IPS-11a (cell line): ENCODE measurements at regions not wholly inside any gene's neighbourhood (a gene's known extent, or its start where the extent isn't known, plus 50 kb on each side); places are given as distances from the start of the nearest gene placed in this dataset.
"Not testable (repeated sequence)": the region's sequence is repeated elsewhere in the genome, so short reads cannot be mapped to it uniquely, and the experiment has no call there.

Source experiments
- H3K4me3 ChIP-seq: one replicate; pipeline ENCODE4 v1.5.1; 2013; ENCODE audit warnings: low read depth, low read length, control low read depth

DNA sequence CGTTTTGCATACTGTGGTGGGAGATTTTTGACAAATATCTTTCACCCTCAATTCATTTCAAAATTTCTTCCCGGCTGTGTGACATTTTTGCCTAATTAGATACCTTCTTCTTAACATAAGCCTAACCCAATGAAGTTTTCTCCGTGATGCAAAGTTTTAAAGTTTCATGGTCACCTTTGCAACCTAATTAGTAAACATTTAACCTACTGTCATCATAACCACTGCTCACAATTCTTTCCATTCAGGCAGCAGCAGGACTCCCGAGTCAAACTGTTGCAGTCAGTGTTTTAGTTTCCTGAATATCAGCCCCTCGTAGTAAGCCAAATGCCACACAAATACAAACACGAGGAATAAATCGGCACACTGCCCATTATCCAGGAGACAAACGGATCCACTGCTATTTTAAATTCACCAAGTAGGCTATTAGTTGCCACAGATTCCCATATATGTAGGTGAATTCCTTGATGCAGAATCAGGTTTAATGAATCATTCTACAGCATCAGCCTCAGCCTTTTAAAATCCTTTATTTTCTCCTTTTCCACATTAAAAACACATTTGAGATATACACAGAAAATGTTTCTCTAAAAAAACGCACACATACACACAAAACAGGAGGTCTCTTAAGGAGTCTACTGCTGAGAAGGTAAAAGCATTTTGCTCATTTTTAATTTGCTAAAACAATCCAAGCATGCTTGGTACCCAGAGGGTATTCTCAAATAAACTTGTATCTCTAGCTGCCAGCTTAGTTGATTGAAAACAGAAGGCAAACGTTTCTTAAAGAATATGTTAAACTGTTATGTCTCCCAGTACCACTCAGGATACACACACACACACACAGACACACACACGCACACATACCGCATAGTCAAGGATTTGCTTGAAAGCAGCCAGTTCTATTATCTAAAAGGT is 106.5 kb upstream of the KCTD1 start:
- peak overlapping the region; percentile 56 for H3K4me3 ChIP-seq

DNA sequence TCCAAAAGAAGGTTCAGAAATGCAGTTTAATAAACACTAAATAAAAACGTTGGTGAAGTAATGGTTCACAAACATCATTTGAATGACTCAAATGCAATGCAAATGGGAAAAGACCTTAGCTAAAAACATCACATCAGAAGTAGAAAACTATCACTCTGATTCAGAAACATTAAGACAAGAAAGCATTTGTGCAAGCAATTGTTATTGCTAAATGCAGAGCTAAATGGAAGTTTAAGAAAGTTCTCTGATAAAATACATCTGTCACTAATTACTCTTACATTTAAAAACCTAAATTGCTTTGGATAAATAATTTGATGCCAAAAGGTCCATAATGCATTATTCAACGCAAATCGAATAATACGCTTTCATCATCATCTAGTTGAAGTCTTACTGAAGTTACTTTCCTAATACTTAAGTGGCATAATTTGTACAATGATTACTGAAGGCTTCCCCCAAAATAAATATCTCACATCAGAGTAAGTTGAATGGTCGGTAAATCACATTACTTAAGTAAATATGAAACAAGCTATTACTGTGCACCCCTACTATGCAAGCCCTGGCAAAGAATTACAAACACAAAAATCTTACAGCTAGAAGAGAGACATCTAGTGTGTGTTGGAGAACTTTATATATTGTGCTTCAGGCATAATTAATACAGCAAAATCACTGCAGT is 105.7 kb upstream of the KCTD1 start:
- H3K4me3 ChIP-seq: no peak overlapping the region

DNA sequence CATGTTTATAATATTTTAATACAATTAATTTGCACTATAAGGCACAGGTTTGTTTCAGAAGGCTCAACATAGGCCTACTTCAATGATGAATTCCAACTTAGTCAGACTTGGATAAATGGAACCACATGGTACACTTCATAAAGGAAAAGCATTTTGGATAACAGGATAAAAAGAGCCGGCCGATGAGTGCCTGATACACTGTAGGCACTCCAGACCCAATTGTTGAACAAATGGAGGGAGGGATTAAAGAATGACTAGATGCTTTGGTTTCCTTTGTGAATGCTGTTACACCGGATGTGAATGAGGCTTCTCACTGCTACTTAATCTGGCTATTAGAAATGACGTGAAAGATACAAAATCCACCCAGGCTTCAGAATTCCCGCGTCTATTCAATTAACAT is 104.1 kb upstream of the KCTD1 start:
- no peak overlapping the region for H3K4me3 ChIP-seq

DNA sequence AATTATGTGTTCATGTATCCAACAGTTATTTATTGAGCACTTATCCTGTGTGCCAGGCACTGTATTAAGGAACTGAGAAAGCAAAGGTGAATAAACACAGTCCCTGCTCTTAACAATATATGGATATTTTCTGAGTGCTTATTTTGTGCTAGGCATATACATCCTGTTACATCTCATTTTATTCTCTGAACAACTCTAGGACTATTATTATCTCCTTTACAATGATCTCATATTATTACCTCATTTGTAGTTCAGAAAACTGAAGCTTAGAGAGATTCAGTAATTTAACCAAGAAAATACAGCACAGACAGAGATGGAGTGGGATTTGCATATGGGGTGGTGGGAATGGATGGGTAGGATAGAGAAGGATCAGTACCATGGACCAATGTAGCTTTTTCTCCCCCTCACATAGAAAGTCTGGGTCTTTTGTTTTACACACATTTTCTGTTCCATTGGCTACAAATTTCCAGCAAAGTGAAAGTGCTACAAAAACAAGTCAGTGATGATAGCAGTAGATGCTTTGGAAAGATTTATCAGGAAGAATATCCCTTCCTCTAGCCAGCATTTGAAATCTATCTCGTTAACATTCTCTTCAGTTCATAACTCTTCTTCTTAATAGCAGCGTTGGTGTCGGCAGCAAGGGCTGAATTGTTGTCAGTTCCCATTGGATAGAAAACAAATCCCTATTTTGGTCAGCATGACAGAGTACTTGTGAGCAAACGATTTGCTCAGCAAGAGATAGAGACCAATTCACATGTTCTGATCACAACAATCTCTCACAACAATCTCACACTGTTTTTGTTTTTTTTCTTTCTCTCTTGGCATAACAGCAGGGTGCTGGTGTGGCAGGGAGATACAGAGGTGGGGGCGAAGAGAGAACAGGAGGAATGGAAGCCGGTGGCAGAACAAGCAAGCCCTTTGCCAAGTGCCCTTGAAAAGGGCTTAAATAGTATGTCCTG is 102.2 kb upstream of the KCTD1 start:
- no peak overlapping the region for H3K4me3 ChIP-seq

DNA sequence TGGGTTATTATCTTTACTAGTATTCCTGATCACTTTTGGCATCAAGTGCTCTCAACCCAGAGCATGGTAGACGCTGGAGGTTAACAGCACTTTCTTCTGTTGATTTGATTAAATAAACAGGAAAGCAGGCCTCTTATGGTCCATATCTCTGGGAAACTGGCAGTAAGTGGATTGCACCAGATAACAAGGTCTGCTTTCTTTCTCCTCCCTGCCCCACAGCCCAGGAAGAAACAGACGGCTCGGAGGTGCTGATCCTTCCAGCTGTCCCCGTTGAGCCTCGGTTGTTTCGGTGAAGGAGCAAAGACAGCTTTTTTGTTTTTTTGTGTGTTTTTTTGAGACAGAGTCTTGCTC is 100.8 kb upstream of the KCTD1 start:
- H3K4me3 ChIP-seq: no peak overlapping the region

DNA sequence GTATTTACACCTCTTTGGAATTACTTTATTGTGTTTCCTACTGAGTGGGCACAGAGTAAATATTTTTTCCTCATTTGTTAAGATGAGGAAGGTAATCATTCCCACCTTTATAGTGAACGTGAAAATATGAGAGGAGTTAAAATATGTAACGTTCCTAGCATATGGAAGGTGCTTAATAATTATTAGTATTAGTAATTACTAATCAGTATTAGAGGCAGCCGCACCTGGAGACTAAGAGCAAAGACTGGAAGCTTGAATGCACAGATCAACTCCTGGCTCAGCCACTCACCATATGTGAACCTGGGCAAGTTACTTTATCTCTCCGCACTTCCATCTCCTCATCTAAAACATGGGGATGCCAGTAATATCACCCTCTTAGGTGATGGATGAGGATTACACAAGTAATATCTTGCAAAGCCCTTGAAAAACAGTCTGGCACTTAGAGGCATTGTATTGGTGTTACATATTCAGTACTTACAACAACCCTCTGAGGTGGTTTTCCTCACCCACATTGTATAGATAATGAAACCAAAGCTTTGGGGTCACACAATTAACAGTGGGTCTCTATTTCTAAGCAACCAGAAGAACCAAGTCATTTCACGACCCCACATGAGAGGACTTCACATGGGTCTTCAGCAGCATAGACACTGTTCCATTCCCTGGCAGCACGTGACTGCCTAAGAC is 100.3 kb upstream of the KCTD1 start:
- H3K4me3 ChIP-seq: no peak overlapping the region

DNA sequence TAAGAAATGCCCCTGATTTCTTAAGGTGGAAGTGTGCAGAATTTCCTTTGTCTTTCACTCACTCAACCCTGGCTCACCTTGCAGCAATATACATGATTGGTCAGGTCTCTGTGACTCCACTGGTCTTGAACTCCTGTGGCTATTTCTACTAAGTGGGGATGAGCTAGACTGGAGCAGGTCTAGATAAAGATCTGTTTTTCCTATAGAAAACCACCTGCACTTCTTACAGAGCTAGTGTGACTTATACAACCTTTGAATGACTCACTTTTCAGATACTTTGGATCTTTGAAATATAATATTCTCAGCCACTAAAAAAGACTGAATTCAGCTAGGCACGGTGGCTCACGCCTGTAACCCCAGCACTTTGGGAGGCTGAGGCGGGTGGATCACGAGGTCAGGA is 98.5 kb upstream of the KCTD1 start:
- H3K4me3 ChIP-seq: no peak overlapping the region

DNA sequence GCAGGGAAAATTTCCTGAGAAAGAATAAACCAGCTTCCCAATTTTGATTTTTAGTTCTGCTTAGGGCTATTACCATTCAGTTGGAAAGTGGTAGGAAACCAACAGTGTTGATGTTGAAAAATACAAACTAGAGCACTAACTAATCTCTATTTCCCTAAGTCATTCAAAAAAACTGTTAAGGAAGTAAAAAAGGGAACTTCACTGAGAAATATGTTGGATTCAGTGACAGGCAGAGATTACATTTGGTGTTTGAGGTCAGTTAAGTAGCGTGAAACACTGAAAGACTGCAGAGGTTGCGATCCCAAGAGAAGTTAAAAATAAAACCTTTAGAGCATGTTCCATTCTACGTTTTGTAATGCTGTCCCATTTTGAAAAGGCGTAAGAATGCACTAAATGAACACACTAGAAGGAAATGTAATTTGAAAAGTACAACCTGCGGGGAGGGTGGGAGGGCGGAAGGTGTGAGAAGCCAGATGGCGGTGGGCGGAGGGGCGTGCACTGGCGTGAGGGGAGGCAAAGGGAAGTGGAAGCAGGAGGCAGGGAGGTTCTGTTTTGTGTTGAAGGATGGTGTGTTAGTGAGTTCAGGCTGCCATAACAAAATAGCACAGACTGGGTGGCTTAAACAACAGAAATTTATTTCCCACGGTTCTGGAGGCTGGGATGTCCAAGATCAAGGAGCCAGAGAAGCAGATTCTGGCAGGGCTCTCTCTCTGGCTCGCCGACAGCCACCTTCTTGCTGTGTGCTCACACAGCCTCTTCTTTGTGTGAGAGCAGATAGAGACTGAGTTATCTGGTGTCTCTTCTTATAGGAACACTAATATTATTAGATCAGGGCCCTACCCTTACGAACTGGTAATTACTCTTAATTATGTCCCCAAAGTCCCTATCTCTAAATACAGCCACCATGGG is 94.3 kb upstream of the KCTD1 start:
- H3K4me3 ChIP-seq: no peak overlapping the region

DNA sequence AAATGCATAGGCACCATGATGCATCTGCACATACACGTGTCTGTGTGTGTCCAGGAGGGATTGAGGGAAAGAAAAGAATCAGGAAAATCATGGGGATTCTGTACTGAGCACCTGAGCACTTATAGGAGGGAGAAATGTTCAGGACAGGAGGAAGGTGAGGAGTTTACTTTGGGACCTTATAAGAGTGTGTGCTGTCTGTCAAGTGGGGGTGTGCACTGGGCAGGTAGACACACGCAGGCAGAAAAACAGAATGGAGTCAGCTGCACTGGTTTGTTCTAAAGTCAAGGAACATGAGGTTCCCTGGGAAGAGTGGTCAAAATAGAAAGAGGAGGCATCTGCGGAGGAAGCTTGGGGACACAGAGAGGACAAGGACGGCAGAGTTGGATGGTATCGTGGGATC is 92.2 kb upstream of the KCTD1 start:
- no peak overlapping the region for H3K4me3 ChIP-seq

DNA sequence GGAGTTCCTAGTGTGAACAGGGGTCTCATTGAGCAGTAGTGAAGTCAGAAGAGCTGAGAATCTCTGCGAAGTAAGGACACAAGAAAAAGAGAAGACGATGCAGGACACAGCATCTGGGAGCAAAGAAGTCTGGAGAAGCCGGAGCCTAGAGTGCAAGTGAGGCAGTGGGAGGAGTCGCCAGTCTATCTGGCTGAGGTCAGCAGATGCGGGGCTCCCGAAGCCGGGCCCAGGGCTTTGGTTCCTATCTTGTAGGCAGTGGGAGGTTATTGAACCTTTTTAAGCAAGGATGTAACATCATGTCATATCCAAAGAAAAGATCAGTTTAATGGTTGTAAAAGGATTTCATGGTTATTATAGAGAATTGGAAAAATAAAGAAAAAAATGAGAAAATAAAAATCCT is 90.8 kb upstream of the KCTD1 start:
- no peak overlapping the region for H3K4me3 ChIP-seq

DNA sequence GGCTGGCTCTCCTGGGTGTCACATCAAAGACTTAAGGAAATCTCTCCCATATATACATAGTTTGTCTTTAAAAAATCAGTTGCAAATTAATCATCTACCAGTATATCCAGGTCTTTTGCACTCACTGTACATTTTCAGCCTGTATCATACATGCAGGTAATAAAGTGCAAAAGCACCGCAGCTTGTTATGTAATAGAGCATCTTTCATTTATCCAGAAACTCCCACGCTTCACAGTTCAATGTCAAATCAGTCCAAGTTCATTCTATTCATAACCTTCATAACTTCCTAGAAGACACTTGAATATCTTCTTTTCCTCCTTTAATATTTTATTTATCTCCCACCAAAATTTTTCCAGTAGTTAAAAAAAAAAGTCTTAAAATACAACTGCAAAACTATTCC is 89.6 kb upstream of the KCTD1 start:
- no peak overlapping the region for H3K4me3 ChIP-seq

DNA sequence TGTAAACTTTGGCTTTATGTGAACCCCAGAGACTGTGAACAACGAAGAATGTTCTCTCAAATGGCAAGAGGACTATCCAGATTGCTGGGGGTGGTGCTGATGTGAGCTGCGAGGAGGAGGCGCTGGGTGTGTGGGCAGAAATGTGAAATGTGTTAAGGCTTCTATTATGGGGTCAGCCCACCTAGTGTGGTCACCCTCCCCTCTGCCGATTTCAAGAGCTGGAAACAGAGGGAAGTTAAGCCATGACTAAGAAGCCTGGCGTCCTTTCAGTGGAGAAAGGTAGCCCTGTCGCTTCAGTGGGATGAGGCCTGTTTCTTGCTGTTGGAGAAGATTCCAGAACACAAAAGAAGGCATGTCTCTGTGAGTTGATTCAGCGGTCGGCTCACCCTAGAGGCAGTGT is 89.0 kb upstream of the KCTD1 start:
- no peak overlapping the region for H3K4me3 ChIP-seq

DNA sequence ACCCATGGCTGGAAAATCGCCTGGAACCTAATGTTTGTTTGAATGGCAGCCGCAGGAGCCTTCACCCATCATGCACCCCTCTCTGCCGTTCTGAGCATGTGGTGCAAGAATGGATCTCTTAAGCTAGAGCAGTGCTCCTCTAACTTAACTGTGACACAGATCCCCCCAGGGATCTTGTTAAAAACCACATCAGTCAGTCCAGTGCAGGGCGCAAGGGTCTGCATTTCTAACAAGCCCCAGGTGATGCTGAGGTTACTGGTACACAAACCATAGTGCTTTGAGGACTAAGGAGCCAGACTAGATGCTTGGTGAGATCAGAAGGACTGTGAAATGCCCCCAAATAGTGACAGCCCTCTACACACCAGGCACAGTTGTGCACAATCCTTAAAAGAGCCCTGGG is 87.1 kb upstream of the KCTD1 start:
- H3K4me3 ChIP-seq: no peak overlapping the region

DNA sequence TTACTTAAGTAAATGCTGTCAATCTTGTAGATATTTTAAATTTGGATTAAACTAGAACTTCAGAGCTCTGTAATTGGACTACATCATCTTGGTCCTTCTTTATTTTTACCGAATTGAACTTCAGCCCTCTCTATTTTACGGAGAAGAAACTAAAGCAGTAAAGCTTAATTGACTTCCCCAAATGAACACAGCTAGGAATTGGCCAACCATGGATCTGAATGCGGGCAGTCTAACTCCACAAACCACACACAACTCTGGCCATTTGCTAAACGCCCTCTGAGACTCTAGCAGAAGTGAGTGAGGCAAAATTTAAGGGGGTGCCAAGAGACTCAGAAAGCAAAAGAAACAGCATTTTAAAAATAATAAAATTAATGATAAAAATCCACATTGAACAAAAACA is 86.3 kb upstream of the KCTD1 start:
- H3K4me3 ChIP-seq: no peak overlapping the region

DNA sequence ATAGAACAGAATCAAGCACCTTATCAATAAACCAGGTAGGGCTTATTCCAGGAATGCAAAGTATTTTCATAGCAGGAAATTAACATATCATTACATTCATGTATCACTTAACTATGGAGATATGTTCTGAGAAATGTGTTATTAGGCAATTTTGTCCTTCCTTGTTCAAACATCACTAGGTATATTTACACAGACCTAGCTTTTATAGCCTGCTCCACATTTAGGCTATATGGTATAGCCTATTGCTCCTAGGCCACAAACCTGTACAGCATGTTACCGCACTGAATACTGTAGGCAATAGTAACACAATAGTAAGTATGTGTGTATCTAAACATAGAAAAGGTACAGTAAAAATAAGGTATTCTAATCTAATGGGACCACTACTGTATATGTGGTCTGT is 82.8 kb upstream of the KCTD1 start:
- H3K4me3 ChIP-seq: no peak overlapping the region

DNA sequence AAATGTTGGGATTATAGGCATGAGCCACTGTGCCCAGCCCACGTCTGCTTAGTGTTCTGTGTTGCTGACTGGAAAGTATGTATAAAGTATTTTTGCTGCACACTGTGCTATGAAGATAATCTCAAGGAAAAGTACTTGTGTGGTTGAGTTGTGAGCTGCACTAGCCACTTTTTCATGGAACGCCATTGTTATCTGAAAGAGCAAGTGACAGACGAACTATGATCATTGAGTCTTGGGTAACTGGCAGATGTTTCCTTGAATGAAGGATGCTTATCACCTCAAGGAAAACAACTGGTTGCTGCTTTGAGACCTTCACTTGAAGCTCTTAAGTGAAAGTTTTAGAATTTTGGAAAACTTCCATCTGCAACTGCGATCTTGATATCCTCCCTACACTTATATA is 82.2 kb upstream of the KCTD1 start:
- H3K4me3 ChIP-seq: no peak overlapping the region

DNA sequence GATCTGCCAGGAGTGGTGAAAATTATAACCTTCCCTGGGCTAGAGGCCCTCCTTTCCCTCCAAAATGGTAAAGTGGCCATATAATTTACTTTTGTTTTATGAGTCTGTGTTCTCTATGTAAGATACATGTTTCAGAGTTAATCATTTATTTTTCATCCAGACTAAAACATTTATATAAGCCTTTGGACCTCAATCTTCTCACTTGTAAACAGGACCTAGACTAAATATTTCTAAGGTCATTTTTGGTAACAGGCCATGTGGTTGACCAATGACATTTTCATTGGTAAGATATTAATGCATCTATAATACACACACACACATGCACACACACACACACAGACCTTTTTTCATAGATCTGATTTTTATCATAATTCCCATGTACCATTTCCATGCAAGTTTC is 79.7 kb upstream of the KCTD1 start:
- H3K4me3 ChIP-seq: no peak overlapping the region

DNA sequence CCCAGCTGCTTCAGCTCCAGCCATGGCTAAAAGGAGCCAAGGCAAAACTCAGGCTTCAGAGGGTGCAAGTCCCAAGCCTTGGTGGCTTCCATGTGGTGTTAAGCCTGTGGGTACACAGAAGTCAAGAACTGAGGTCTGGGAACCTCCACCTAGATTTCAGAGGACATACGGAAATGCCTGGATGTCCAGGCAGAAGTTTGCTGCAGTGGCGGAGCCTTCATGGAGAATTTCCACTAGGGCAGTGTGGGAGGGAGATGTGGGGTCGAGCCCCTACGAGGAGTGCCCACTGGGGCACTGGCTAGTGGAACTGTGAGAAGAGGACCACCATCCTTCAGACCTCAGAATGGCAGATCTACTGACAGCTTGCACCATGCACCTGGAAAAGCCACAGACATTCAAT is 76.1 kb upstream of the KCTD1 start:
- no peak overlapping the region for H3K4me3 ChIP-seq

DNA sequence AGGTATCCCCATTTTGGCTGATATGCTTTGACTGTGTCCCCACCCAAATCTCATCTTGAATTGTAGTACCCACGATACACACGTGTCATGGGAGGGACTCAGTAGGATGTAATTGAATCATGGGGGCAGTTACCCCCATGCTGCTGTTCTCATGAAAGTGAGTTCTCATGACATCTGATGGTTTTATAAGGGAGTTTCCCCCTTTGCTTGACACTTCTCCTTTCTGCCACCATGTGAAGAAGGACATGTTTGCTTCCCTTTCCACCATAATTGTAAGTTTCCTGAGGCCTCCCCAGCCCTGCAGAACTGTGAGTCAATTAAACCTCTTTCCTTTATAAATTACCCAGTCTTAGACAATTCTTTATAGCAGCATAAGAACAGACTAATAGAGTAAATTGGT is 75.0 kb upstream of the KCTD1 start:
- H3K4me3 ChIP-seq: not testable (repeated sequence)
